IPS DF 4.7 (cell line): ENCODE measurements at regions not wholly inside any gene's neighbourhood (a gene's known extent, or its start where the extent isn't known, plus 50 kb on each side); places are given as distances from the start of the nearest gene placed in this dataset.

Experiments used
- DNase-seq: peaks from one replicate; pipeline ENCODE4 v3.0.0-alpha.2; 2013; ENCODE audit warnings: low spot score; ENCODE audit errors: extremely low read depth

DNA sequence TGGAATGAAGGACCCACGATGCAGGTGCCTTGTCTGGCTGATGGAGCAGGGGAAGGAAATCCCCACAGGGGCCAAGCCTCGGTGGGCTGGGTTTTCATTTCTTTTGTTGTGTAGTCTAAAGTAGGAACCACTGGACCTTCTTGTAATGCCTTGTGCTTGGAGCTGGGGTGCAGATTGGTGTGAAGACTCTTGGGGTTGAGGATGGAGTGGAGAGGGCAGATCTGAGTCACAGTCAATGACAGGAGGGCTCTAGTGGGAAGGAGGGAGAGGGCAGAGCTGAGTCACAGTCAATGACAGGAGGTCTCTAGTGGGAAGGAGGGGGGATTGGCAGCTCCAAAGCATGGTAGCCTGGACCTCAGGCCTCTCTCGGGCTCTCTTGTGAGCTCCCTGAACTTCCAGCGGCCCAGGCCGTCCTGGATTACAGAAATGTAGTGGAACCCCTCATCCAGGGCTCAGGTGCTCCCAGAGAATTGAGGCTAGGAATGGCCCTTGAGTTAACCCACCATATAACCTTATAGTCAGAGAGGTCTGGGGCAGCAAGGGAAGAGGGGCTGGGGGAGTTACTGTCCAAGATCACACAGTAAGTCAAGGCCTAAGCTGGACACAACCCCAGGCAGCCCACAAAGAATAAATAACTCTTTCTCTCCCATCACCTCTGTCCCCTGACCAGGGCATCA lies 313.8 kb downstream of the MATN1 start:
- no peak for DNase-seq

DNA sequence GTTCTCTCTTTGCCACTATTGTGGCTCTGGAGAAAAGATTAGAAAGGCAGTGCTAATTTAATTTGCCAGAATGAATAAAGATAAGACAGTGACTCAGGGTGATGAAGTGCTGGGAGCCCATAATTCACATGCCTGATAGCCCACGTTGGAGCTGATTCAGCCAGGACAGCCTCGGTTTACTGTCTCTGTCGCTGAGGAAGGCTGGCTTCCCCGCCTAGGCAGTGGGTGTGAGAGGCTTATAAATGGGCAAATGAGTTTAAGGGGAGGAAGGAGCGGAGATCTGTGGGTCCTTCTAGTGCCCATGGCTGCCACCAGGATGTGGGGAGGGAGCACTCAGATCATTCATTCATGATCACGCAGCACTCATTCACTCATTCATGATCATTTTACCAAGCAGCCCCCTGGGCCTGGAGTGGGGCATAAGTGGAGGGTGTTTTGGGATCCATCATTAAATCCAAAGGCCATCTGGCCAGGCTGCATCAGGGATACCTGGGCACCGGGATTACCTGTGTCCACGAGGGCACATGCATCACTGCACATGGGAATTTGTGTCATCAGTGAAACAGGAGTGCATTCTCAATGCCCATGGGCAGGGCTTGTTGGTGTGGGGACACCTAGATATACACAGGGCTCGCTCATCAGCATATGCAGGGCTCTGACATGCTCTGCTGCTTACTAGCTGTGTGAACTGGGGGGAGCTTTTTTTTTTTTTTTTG lies 315.4 kb downstream of the MATN1 start:
- DNase-seq: no peak

DNA sequence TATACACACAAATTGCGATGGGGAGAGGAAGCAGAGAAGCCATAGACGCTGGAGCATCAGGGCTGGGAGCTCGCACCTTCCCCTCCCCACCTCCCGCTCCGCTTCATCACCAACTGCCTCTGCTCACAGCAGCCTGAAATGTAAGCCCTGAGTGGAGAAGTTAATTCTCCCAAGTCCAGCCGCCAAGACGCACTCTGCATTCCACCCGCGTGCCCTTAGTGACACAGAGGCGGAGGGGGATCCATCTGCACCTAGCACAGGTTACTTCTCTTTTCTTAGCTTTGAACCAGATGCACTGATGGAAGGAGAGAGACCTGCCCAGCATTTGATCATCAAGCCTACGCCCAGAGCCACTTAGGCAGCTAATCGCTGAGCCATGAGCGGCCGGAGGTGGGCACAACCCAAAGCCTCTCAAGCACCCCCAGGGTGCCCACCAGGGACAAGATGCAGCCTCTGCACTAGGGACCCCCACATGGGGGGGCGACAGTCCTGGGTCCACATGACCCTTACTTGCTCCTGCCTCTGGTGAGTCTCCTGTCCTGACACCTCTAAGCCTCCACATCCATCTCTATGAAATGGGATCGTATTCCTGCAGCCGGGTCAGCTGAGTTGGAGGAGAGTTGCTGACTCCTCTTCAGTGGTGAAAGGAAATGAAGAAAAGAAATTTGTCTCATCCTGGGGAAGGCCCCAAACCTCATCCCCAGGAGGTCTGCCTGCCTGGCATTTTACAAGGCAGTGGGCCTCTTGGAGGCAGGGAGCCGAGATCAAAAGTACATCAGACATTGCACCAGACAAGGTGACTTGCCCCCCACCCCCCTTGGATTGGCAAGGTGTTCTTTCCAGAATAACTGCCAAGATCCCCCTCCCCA lies 316.2 kb downstream of the MATN1 start:
- no peak for DNase-seq

GRCh38 chr1:30405631-30406212 lies 317.7 kb downstream of the MATN1 start:
- DNase-seq: no peak

GRCh38 chr1:30405081-30405480 lies 318.3 kb downstream of the MATN1 start:
- no peak for DNase-seq

DNA sequence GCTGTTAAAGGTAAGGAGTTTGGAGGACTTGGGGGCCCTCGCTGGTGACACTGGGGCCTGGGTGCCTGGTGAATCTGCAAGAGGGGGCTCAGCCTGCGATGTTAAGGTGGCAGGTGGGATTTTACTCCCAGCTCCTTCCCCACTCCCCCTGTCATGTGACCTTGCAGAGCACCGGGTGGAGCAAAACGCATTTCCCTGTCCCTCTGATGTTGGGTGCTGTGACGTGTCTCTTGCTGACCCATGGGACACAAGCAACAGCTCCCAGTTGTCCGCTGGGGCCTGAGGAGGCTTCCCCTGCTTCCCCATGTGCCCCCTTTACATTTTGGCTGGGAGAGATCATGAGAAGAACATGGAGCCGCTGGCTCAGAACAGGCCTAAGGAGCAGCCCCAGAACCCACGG lies 319.0 kb downstream of the MATN1 start:
- no peak for DNase-seq

GRCh38 chr1:30403726-30404125 lies 319.7 kb downstream of the MATN1 start:
- no peak for DNase-seq

DNA sequence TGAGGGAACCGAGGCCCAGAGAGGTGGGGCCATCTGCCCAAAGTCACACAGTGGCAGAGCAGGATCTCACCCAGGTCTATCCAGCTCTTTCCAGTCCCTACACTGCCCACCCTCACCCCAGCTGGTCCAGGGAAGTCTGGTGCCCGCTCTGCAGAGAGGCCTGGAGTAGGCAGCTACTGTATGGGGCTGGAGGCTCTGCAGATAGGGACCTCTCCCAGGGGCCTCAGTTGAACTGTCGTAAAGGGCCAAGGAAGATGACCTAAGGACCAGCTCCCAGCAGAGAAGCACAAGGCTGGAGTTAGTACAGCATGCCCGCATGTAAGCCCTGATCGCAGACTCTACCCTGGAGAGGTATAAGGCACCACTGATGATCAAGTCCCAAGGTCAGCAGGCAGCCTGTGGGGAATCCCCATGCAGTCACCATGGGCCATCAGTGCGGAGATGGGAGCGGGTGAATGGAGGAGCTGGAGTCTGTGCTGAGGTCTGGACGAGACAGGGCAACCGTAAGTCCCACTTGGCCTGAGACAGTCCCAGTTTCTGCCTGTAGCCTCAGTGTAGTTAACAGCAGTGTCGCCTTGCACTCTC lies 320.2 kb downstream of the MATN1 start:
- no peak for DNase-seq

DNA sequence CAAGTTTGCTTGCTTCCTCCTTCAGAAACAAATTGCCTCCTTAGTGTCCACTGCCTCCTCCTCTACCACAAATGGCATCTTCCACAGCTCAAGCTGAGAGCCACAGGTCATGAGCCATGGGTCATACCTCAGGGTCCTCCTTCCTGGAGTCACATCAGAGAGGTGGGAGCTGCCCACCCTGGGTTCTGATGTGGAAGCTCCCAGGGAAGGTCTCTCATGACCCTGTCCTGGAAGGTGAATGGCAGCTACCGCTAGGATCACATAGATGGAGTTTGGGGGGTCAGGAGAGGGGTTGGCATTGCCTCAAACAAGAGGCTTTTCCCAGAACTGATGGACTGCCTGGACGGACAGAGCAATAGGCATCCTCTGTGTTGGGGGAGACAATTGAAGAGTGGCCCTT lies 321.4 kb downstream of the MATN1 start:
- DNase-seq: no peak

- no peak for DNase-seq
Measured at GRCh38 chr1:30400507-30400906, 322.9 kb downstream of the MATN1 start.

GRCh38 chr1:30399026-30399425 lies 324.4 kb downstream of the MATN1 start:
- DNase-seq: no peak

- DNase-seq: no peak
Measured at GRCh38 chr1:30397576-30397975, 325.8 kb downstream of the MATN1 start.

DNA sequence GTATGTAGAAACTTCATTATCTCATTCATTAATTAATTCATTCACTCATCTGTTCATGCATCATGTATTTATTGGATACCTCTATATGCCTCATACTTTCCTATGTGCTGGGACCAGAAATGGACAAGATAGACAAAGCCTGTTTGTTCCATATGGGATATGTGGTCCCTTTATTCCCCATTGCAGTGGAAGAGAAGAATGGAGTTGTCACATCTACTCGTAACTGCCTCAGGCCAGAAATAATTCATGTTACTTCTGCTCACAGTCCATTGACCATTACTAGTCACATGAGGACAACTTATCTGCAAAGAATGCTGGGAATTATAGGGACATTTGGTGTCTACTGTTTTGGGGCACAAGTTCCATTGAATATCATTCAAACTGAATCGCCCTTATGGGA lies 327.8 kb downstream of the MATN1 start:
- DNase-seq: no peak

- no peak for DNase-seq
Measured at GRCh38 chr1:30388386-30388785, 335.0 kb downstream of the MATN1 start.

DNA sequence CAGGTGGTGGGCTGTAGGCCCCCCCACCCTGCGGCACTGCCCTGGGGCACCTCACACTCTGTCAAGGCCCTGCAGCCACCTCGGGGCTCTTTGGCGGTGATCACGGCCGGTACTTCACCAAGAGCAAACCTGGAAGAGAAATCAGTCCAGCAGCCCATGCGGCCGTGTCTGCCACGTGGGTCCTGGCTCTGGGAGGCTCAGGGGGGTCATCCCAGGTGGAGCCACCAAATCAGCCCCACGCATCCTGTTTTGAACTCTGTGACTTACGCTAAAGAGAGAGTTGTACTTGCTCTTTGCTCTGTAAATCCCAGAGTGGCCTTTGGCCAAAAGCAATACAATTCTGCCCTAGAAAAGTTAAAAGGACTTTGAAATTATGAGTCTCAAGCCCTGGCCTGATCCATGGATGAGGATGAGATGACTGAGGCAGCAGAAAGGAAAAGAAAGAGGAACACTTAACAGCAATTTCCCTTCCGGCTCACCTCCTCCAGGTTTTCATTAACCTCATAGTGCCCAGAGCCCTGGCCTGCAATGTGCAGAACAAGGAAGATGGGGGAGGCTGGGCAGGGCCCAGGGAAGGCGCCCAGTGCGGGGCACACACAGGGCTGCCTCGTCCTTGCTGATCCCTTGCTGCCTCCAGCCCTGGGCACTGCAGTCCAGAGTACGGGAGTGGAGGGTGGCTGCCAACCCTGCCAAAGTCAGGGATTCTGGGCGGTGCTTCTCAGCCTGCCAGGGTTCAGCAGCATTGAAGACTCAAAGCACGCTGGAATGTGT lies 337.0 kb downstream of the MATN1 start:
- no peak for DNase-seq

GRCh38 chr1:30385246-30385995 lies 338.0 kb downstream of the MATN1 start:
- DNase-seq: no peak

- no peak for DNase-seq
Measured at GRCh38 chr1:30384286-30385245, 338.8 kb downstream of the MATN1 start.

DNA sequence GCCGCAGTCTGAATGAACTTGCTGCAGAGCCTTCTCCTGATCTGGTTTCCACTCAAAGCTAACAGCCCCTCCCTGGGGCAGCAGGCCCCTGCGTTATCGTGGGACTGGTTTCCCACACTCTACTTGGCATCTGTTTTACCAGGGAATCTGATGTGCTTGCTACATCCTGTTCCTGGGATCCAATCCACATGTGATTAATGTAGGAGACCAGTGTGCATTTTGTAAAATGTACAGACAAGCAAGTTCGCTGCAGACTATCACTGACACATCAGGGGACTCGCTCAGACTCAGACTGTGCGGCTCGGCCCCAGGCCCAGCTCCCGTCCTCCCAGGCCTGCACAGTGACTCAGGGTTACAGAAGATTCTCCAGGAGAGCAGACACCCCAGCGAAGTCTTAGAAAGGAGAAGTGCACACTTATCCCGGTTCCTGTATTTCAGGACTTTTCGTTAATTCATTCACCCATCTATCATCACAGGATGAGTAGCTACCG lies 340.1 kb downstream of the MATN1 start:
- DNase-seq: no peak

- DNase-seq: no peak
Measured at GRCh38 chr1:30382496-30382895, 340.9 kb downstream of the MATN1 start.
